ENCODE measurements at regions not wholly inside any gene's neighbourhood (a gene's known extent, or its start where the extent isn't known, plus 50 kb on each side); places are given as distances from the start of the nearest gene placed in this dataset.

DNA sequence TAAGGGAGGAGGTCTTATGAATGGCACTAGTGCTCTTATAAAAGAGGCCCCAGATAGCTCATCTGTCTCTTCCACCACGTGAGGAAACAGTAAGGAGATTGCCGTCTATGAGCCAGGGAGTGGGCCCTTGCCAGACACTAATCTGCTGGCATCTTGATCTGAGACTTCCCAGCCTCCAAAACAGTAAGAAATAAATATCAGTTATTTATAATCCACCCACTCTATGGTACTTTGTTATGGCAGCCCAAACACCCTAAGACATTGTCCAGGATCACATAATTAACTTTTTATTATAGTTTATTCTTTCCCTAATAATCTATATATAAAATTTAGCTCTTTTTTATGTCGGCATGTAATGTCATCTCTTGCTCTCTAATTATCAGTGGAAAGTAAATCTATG, 144.0 kb upstream of the IRF2BP2 start:
- H3K9me3 Mint-ChIP-seq: peaks cover 0 to 2% (median 0%) of the 10 kb centered on the region in 7 donors
- Histone ChIP-seq H3K4me3 (replicated peaks in 1 of 3; ENCODE audit: low read depth in 2 of 3, low read length in 3 of 3) (no peak overlapping the region), H3K4me2 (replicated peaks; ENCODE audit: extremely low read depth, low read length, poor library complexity, severe bottlenecking) (no peak overlapping the region), H4K20me1 (ENCODE audit: insufficient read depth, low read length) (no peaks in the 10 kb centered on the region), H3K27me3 (ENCODE audit: control insufficient read depth in 2 of 2, insufficient read depth in 2 of 2, low read length in 2 of 2) (no peaks in the 10 kb centered on the region), H3K4me1 (ENCODE audit: control insufficient read depth in 1 of 2, insufficient read depth in 2 of 2, low read length in 2 of 2) (peaks cover 21 to 27% of the 10 kb centered on the region in 2 donors), H3K36me3 (replicated peaks in 1 of 2; ENCODE audit: control insufficient read depth in 1 of 2, insufficient read depth in 2 of 2, low read length in 2 of 2) (no peaks in the 10 kb centered on the region), H3K27ac (ENCODE audit: low read depth in 1 of 2, low read length in 2 of 2) (no peak overlapping the region), H3K79me2 (ENCODE audit: insufficient read depth, low read length) (no peaks in the 10 kb centered on the region), H3K9me3 (replicated peaks in 1 of 2; ENCODE audit: control insufficient read depth in 1 of 2, insufficient read depth in 1 of 2, low read length in 2 of 2) (no peaks in the 10 kb centered on the region), H2AFZ (ENCODE audit: insufficient read depth, low read depth, low read length, poor library complexity, severe bottlenecking) (no peak overlapping the region), H3K9ac (ENCODE audit: insufficient read depth, low read length, poor library complexity, severe bottlenecking) (no peak overlapping the region)
- intact Hi-C loops (cut with micrococcal nuclease): no loop called here
- peaks cover 0 to 5% of the 10 kb centered on the region in 2 donors for H3K36me3 Mint-ChIP-seq
- TF ChIP-seq, protein P1, sequence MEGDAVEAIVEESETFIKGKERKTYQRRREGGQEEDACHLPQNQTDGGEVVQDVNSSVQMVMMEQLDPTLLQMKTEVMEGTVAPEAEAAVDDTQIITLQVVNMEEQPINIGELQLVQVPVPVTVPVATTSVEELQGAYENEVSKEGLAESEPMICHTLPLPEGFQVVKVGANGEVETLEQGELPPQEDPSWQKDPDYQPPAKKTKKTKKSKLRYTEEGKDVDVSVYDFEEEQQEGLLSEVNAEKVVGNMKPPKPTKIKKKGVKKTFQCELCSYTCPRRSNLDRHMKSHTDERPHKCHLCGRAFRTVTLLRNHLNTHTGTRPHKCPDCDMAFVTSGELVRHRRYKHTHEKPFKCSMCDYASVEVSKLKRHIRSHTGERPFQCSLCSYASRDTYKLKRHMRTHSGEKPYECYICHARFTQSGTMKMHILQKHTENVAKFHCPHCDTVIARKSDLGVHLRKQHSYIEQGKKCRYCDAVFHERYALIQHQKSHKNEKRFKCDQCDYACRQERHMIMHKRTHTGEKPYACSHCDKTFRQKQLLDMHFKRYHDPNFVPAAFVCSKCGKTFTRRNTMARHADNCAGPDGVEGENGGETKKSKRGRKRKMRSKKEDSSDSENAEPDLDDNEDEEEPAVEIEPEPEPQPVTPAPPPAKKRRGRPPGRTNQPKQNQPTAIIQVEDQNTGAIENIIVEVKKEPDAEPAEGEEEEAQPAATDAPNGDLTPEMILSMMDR (IDR thresholded peaks at IDR 0.05): no peak
- no peak overlapping the region for H3K4me3 Mint-ChIP-seq
- peaks cover 36% of the 10 kb centered on the region for H3K4me1 Mint-ChIP-seq
- WGBS (ENCODE audit: insufficient coverage): no CpG with 5 or more reads among the region's 3 CpGs
- no peaks in the 10 kb centered on the region for H3K27me3 Mint-ChIP-seq (ENCODE audit: low read depth in 3 of 3)
- DNase-seq: no peak
- H3K27ac Mint-ChIP-seq: no peak overlapping the region

DNA sequence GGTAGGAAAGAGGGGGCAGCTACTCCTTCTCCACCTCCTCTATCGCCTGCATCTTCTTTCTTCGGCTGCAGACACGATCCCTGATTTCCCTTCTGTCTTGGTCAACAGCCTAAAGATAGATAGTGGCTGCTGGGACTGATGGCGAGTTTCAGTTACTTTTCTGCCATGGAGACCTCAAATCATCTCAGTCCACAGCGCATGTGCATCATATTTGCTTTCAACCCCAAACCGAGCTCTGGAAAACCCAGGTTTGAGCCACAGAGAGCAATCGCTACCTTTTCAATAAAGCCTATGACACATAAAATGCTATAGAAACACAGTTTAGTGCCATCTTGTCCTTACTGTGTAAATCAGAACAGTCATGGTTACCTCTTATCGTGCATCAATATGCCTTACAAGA, 142.9 kb upstream of the IRF2BP2 start:
- H3K36me3 ChIP-seq (replicated peaks in 1 of 2; ENCODE audit: control insufficient read depth in 1 of 2, insufficient read depth in 2 of 2, low read length in 2 of 2): no peaks in the 10 kb centered on the region
- H3K27me3 Mint-ChIP-seq (ENCODE audit: low read depth in 3 of 3): no peaks in the 10 kb centered on the region
- no peak overlapping the region for H3K9ac ChIP-seq (ENCODE audit: insufficient read depth, low read length, poor library complexity, severe bottlenecking)
- no peaks in the 10 kb centered on the region for H3K27me3 ChIP-seq (ENCODE audit: control insufficient read depth in 2 of 2, insufficient read depth in 2 of 2, low read length in 2 of 2)
- H3K79me2 ChIP-seq (ENCODE audit: insufficient read depth, low read length): no peaks in the 10 kb centered on the region
- H3K4me1 ChIP-seq (ENCODE audit: control insufficient read depth in 1 of 2, insufficient read depth in 2 of 2, low read length in 2 of 2): peaks cover 14 to 22% of the 10 kb centered on the region in 2 donors
- intact Hi-C loops (cut with micrococcal nuclease): no loop called here
- no peak overlapping the region for H3K4me3 ChIP-seq (replicated peaks in 1 of 3; ENCODE audit: low read depth in 2 of 3, low read length in 3 of 3)
- no peak overlapping the region for H3K27ac ChIP-seq (ENCODE audit: low read depth in 1 of 2, low read length in 2 of 2)
- peaks cover 0 to 5% of the 10 kb centered on the region in 2 donors for H3K36me3 Mint-ChIP-seq
- no peak overlapping the region for H3K4me2 ChIP-seq (replicated peaks; ENCODE audit: extremely low read depth, low read length, poor library complexity, severe bottlenecking)
- 44% methylated on average over 2 of the region's 8 CpGs for WGBS (ENCODE audit: insufficient coverage)
- no peaks in the 10 kb centered on the region for H4K20me1 ChIP-seq (ENCODE audit: insufficient read depth, low read length)
- no peak overlapping the region for H3K4me3 Mint-ChIP-seq
- H3K4me1 Mint-ChIP-seq: peaks cover 39% of the 10 kb centered on the region
- no peak overlapping the region for H3K27ac Mint-ChIP-seq
- H3K9me3 Mint-ChIP-seq: peaks cover 0 to 2% (median 0%) of the 10 kb centered on the region in 7 donors
- no peak overlapping the region for H2AFZ ChIP-seq (ENCODE audit: insufficient read depth, low read depth, low read length, poor library complexity, severe bottlenecking)
- H3K9me3 ChIP-seq (replicated peaks in 1 of 2; ENCODE audit: control insufficient read depth in 1 of 2, insufficient read depth in 1 of 2, low read length in 2 of 2): no peaks in the 10 kb centered on the region
- TF ChIP-seq, protein P1 (IDR thresholded peaks at IDR 0.05): no peak
- no peak for DNase-seq

Measured in CD14-positive monocyte (primary cell).